H1 (cell line): ENCODE measurements at regions not wholly inside any gene's neighbourhood (a gene's known extent, or its start where the extent isn't known, plus 50 kb on each side); places are given as distances from the start of the nearest gene placed in this dataset.

Experiments
- CBX5 ChIP-seq: fragments of 300-800, 300-1000 bp; sonication (generic); IDR thresholded peaks from 2 replicates; pipeline ENCODE4 v1.7.1; 2016; ENCODE audit warnings: antibody characterized with exemption, low read length, low read depth
- EZH2 ChIP-seq: fragments of 200-600 bp; sonication (generic); IDR thresholded peaks from 2 replicates; pipeline ENCODE4 v1.7.1; 2012; ENCODE audit warnings: low read depth, mild to moderate bottlenecking, moderate library complexity, low read length, inconsistent platforms; ENCODE audit not compliant: severe bottlenecking
- POLR2A ChIP-seq, 2 experiments: IDR thresholded peaks; 1 replicate in 1 of 2; 2 replicates in 1 of 2; pipeline ENCODE4 v1.6.1; 2011; ENCODE audit warnings: low read depth in 2 of 2, low read length in 2 of 2, mild to moderate bottlenecking in 2 of 2; ENCODE audit errors: control extremely low read depth in 1 of 2
- RBBP5 ChIP-seq: IDR thresholded peaks from 2 replicates; pipeline ENCODE4 v1.7.1; 2012; ENCODE audit warnings: low read depth, mild to moderate bottlenecking, inconsistent platforms, low read length, moderate library complexity, borderline replicate concordance
- TAF1 ChIP-seq: IDR thresholded peaks from 2 replicates; pipeline ENCODE4 v1.6.1; 2011; ENCODE audit warnings: mild to moderate bottlenecking, low read depth, low read length
- YY1 ChIP-seq: IDR thresholded peaks from 2 replicates; pipeline ENCODE4 v1.6.1; 2011; ENCODE audit warnings: low read depth, mild to moderate bottlenecking, low read length

DNA sequence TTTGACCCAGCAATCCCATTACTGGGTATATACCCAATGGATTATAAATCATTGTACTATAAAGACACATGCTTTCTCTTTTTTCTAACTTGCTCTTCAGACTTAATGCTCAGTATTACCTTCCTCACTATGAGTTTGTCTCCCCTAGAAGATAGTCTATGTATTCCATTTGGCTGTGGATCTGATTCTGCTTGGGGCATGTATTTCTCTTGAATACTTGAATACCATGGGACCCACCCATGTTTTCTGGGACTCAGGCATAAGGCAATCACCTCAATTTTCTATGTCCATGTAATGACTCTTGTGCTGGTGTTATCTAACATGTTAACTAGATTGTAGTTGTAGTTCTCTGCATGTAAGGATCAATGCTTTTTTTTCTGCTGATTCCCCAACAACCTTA lies 70.4 kb upstream of the PPM1H start:
- TF ChIP-seq EZH2 (no peak), CBX5 (no peak), POLR2A (IDR thresholded peaks at IDR 0.05; ENCODE audit: control extremely low read depth in 1 of 2, low read depth in 2 of 2, low read length in 2 of 2) (no peak), RBBP5 (no peak), YY1 (no peak), TAF1 (no peak)
